ENCODE measurements at regions not wholly inside any gene's neighbourhood (a gene's known extent, or its start where the extent isn't known, plus 50 kb on each side); places are given as distances from the start of the nearest gene placed in this dataset.
"Not testable (repeated sequence)": the region's sequence is repeated elsewhere in the genome, so short reads cannot be mapped to it uniquely, and the experiment has no call there.

- H3K9me3 ChIP-seq (replicated peaks in 1 of 11): peaks cover 9 to 33% (median 23%) of the 10 kb centered on the region in 11 experiments; a peak in 20 of 22 replicates
- no peak overlapping the region for H3K27ac ChIP-seq
- H3K27me3 ChIP-seq: no peaks in the 10 kb centered on the region
- H3K4me3 ChIP-seq: no peak overlapping the region
- peaks cover 0 to 43% (median 28%) of the 10 kb centered on the region in 10 experiments; a peak in 16 of 20 replicates for H3K4me1 ChIP-seq
- H4K20me1 ChIP-seq: no peaks in the 10 kb centered on the region
- no peak overlapping the region for H3K9ac ChIP-seq
- no peak overlapping the region for H3K4me2 ChIP-seq
- H3K36me3 ChIP-seq: no peaks in the 10 kb centered on the region
- TF ChIP-seq Cebpa-rat (IDR thresholded peaks at IDR 0.05): no peak
Observed at GRCh38 chr5:4028384-4028783, 432.8 kb downstream of the IRX1 start.

- H3K27me3 ChIP-seq, H3K4me2 ChIP-seq, H4K20me1 ChIP-seq, H3K27ac ChIP-seq, H3K36me3 ChIP-seq, H3K9ac ChIP-seq, H3K4me3 ChIP-seq: not testable (repeated sequence)
- Histone ChIP-seq H3K9me3 (replicated peaks in 1 of 11) (peaks cover 9 to 32% (median 23%) of the 10 kb centered on the region in 11 experiments; a peak in 18 of 22 replicates), H3K4me1 (peaks cover 0 to 14% (median 7%) of the 10 kb centered on the region in 10 experiments; a peak in 9 of 20 replicates)
Observed at GRCh38 chr5:4033546-4033945, 437.9 kb downstream of the IRX1 start.

GRCh38 chr5:4036861-4037260 lies 441.2 kb downstream of the IRX1 start:
- H3K36me3 ChIP-seq: peaks cover 0 to 8% (median 0%) of the 10 kb centered on the region in 11 experiments; a peak in 1 of 22 replicates
- H3K27me3 ChIP-seq: no peaks in the 10 kb centered on the region
- TF ChIP-seq Cebpa-rat (IDR thresholded peaks at IDR 0.05): 0 out of 22 replicates have a peak, but pooled peaks of 1 of the 11 experiments have one; percentile 11
- no peak overlapping the region for H3K27ac ChIP-seq
- peaks cover under 1 to 22% (median 16%) of the 10 kb centered on the region in 10 experiments; a peak in 18 of 20 replicates for H3K4me1 ChIP-seq
- peaks cover 27 to 58% (median 38%) of the 10 kb centered on the region in 11 experiments for H3K9me3 ChIP-seq (replicated peaks in 1 of 11)
- no peak overlapping the region for H3K4me3 ChIP-seq
- no peak overlapping the region for H3K4me2 ChIP-seq
- no peak overlapping the region for H3K9ac ChIP-seq
- H4K20me1 ChIP-seq: no peaks in the 10 kb centered on the region

- peaks cover 12 to 43% (median 31%) of the 10 kb centered on the region in 10 experiments for H3K4me1 ChIP-seq
- no peak for TF ChIP-seq Cebpa-rat (IDR thresholded peaks at IDR 0.05)
- peak overlapping the region in 5 of 11 experiments; percentile 6 to 25 (median 19); a peak in 5 of 22 replicates for H3K27ac ChIP-seq
- no peaks in the 10 kb centered on the region for H4K20me1 ChIP-seq
- peaks cover 48 to 80% (median 60%) of the 10 kb centered on the region in 11 experiments for H3K9me3 ChIP-seq (replicated peaks in 1 of 11)
- no peak overlapping the region for H3K9ac ChIP-seq
- peak overlapping the region in 6 of 11 experiments; percentile 4 to 23 (median 13); a peak in 5 of 22 replicates for H3K4me2 ChIP-seq
- no peaks in the 10 kb centered on the region for H3K27me3 ChIP-seq
- no peak overlapping the region for H3K4me3 ChIP-seq
- H3K36me3 ChIP-seq: peaks cover 0 to 10% (median 0%) of the 10 kb centered on the region in 11 experiments; a peak in 2 of 22 replicates
Observed at GRCh38 chr5:4038994-4039393, 443.4 kb downstream of the IRX1 start.

- Histone ChIP-seq H3K9ac (peak overlapping the region in 8 of 11 experiments; percentile 29 to 65 (median 53); a peak in 12 of 22 replicates), H3K36me3 (peaks cover 0 to 10% (median 0%) of the 10 kb centered on the region in 11 experiments; a peak in 2 of 22 replicates), H4K20me1 (no peaks in the 10 kb centered on the region), H3K4me1 (peaks cover 12 to 43% (median 28%) of the 10 kb centered on the region in 10 experiments), H3K4me3 (peak overlapping the region in 8 of 10 experiments; percentile 21 to 47 (median 27); a peak in 11 of 20 replicates), H3K27me3 (no peaks in the 10 kb centered on the region), H3K27ac (peak overlapping the region; percentile 37 to 88 (median 81); a peak in 21 of 22 replicates), H3K4me2 (peak overlapping the region; percentile 6 to 61 (median 48); a peak in 21 of 22 replicates), H3K9me3 (replicated peaks in 1 of 11) (peaks cover 57 to 80% (median 69%) of the 10 kb centered on the region in 11 experiments)
- TF ChIP-seq Cebpa-rat (IDR thresholded peaks at IDR 0.05): peak in 3 of 11 experiments; percentile 14 to 44 (median 36); a peak in 2 of 22 replicates
Observed at GRCh38 chr5:4042311-4042710, 446.7 kb downstream of the IRX1 start.

- TF ChIP-seq Cebpa-rat (IDR thresholded peaks at IDR 0.05): no peak
- H3K9me3 ChIP-seq (replicated peaks in 1 of 11): peaks cover 57 to 78% (median 69%) of the 10 kb centered on the region in 11 experiments
Observed at GRCh38 chr5:4043135-4043534, 447.5 kb downstream of the IRX1 start.

GRCh38 chr5:4044881-4045280 lies 449.2 kb downstream of the IRX1 start:
- Histone ChIP-seq H3K36me3 (peaks cover 0 to 10% (median 0%) of the 10 kb centered on the region in 11 experiments; a peak in 2 of 22 replicates), H3K27me3 (no peaks in the 10 kb centered on the region), H4K20me1 (no peaks in the 10 kb centered on the region), H3K27ac (peak overlapping the region in 3 of 11 experiments; percentile 8 to 88 (median 85); a peak in 2 of 22 replicates), H3K9ac (no peak overlapping the region), H3K4me1 (peaks cover 12 to 27% (median 18%) of the 10 kb centered on the region in 10 experiments), H3K4me3 (no peak overlapping the region), H3K4me2 (no peak overlapping the region), H3K9me3 (replicated peaks in 1 of 11) (peaks cover 49 to 66% (median 59%) of the 10 kb centered on the region in 11 experiments)
- no peak for TF ChIP-seq Cebpa-rat (IDR thresholded peaks at IDR 0.05)

More at GRCh38 chr5:4043135-4043534, 447.5 kb downstream of the IRX1 start:
- peaks cover 0 to 10% (median 0%) of the 10 kb centered on the region in 11 experiments; a peak in 2 of 22 replicates for H3K36me3 ChIP-seq
- peak overlapping the region in 4 of 10 experiments; percentile 24 to 41 (median 27); a peak in 3 of 20 replicates for H3K4me3 ChIP-seq
- peak overlapping the region in 9 of 11 experiments; percentile 73 to 88 (median 82); a peak in 18 of 22 replicates for H3K27ac ChIP-seq
- 0 out of 22 replicates have a peak overlapping the region, but pooled peaks of 1 of the 11 experiments have one; percentile 56 for H3K9ac ChIP-seq
- no peaks in the 10 kb centered on the region for H3K27me3 ChIP-seq
- H3K4me1 ChIP-seq: peaks cover 12 to 39% (median 24%) of the 10 kb centered on the region in 10 experiments
- H3K4me2 ChIP-seq: peak overlapping the region in 10 of 11 experiments; percentile 2 to 61 (median 49); a peak in 14 of 22 replicates
- H4K20me1 ChIP-seq: no peaks in the 10 kb centered on the region

- no peak overlapping the region for H3K4me2 ChIP-seq
- TF ChIP-seq Cebpa-rat (IDR thresholded peaks at IDR 0.05): no peak
- H3K4me3 ChIP-seq: no peak overlapping the region
- H3K27ac ChIP-seq: no peak overlapping the region
- H3K4me1 ChIP-seq: peaks cover 0 to 9% (median 5%) of the 10 kb centered on the region in 10 experiments; a peak in 9 of 20 replicates
- no peak overlapping the region for H3K9ac ChIP-seq
- H3K36me3 ChIP-seq: no peaks in the 10 kb centered on the region; a peak in 1 of 22 replicates
- no peaks in the 10 kb centered on the region for H3K27me3 ChIP-seq
- no peaks in the 10 kb centered on the region for H4K20me1 ChIP-seq
- peaks cover 17 to 31% (median 24%) of the 10 kb centered on the region in 11 experiments for H3K9me3 ChIP-seq (replicated peaks in 1 of 11)
Observed at GRCh38 chr5:4048398-4048797, 452.8 kb downstream of the IRX1 start.

- Histone ChIP-seq H3K9ac (no peak overlapping the region), H3K4me2 (peak overlapping the region in 5 of 11 experiments; percentile 4 to 40 (median 23); a peak in 8 of 22 replicates)
Observed at GRCh38 chr5:4050203-4050602, 454.6 kb downstream of the IRX1 start.

More at GRCh38 chr5:4050203-4050602, 454.6 kb downstream of the IRX1 start:
- Histone ChIP-seq H3K9me3 (replicated peaks in 1 of 11) (peaks cover under 1 to 13% (median 6%) of the 10 kb centered on the region in 11 experiments; a peak in 14 of 22 replicates), H4K20me1 (no peaks in the 10 kb centered on the region), H3K36me3 (no peaks in the 10 kb centered on the region), H3K27me3 (no peaks in the 10 kb centered on the region), H3K4me1 (peaks cover 0 to 7% (median 2%) of the 10 kb centered on the region in 10 experiments; a peak in 4 of 20 replicates), H3K27ac (no peak overlapping the region), H3K4me3 (no peak overlapping the region)
- TF ChIP-seq Cebpa-rat (IDR thresholded peaks at IDR 0.05): no peak

All from BLaER1 treated with 17β-estradiol and CSF1 and Interleukin-3, amounts not matched to agents 10 nM and 100 nM (cell line).